Motor neuron (in vitro differentiated cells): ENCODE measurements at regions not wholly inside any gene's neighbourhood (a gene's known extent, or its start where the extent isn't known, plus 50 kb on each side); places are given as distances from the start of the nearest gene placed in this dataset.

Source experiments
- ATAC-seq, 8 experiments: fragments of 200-7000 bp; cut with Tn5 transposase; replicated peaks in 6 of 8; 2 replicates each; pipeline ENCODE4 v1.8.0; 2021; ENCODE audit warnings: mild to moderate bottlenecking in 8 of 8, moderate library complexity in 8 of 8
- H3K27ac ChIP-seq, 2 donors: fragments of 250-450 bp; sonication (Bioruptor Pico); 2 replicates each; pipeline ENCODE4 v1.9.0; 2021; ENCODE audit warnings: antibody characterized with exemption in 2 of 2, mild to moderate bottlenecking in 2 of 2, moderate library complexity in 1 of 2
- H3K4me1 ChIP-seq, 2 donors: fragments of 250-450 bp; sonication (Bioruptor Pico); replicated peaks in 1 of 2; 2 replicates each; pipeline ENCODE4 v1.6.1; 2021; ENCODE audit warnings: antibody characterized with exemption in 2 of 2, mild to moderate bottlenecking in 2 of 2, moderate library complexity in 1 of 2
- H3K4me3 ChIP-seq, 5 donors: fragments of 250-450 bp; sonication (Bioruptor Pico); 2 replicates each; pipeline ENCODE4 v1.9.0; 2021; ENCODE audit warnings: antibody characterized with exemption in 5 of 5, mild to moderate bottlenecking in 5 of 5, moderate library complexity in 4 of 5
- WGBS, 10 experiments: fragments of 450-650 bp; shearing (Covaris generic); methylation state at CpG; one replicate each; pipeline ENCODE4 v1.0.0; 2022; 5-methylcytosine and 5-hydroxymethylcytosine counted together
- in situ Hi-C, 9 experiments: fragments of 400-800 bp; cut with MboI; loops; one replicate each; pipeline ENCODE4 v1.15.0; 2021; ENCODE audit warnings: low sequenced_read_pairs in 9 of 9, low pct_unique_long_range_greater_than_20kb in 2 of 9; ENCODE audit not compliant: unreplicated experiment in 9 of 9

DNA sequence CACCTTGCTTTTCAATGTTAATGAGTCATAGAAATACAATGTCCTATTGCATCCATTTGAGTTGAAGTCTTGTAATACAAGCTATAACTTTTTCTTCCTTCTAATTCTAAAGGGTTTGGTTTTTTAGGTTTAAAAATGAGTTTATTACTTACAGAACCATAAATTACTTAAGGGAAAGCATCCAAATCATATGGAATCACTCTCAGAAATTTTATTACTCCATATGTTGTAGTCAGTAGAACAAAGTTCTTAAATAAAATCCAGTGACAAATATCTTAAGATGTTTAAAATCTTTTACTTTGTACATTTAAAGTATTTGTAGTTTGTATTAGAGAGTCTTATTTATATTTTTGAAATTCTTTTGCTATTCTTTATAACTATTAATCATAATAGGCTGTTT is 253.2 kb downstream of the IPO8 start:
- H3K4me3 ChIP-seq: no peak overlapping the region
- ATAC-seq: no peak
- no peak overlapping the region for H3K27ac ChIP-seq
- H3K4me1 ChIP-seq: peaks cover 0 to 4% of the 10 kb centered on the region in 2 donors
- in situ Hi-C loops: no loop called here

DNA sequence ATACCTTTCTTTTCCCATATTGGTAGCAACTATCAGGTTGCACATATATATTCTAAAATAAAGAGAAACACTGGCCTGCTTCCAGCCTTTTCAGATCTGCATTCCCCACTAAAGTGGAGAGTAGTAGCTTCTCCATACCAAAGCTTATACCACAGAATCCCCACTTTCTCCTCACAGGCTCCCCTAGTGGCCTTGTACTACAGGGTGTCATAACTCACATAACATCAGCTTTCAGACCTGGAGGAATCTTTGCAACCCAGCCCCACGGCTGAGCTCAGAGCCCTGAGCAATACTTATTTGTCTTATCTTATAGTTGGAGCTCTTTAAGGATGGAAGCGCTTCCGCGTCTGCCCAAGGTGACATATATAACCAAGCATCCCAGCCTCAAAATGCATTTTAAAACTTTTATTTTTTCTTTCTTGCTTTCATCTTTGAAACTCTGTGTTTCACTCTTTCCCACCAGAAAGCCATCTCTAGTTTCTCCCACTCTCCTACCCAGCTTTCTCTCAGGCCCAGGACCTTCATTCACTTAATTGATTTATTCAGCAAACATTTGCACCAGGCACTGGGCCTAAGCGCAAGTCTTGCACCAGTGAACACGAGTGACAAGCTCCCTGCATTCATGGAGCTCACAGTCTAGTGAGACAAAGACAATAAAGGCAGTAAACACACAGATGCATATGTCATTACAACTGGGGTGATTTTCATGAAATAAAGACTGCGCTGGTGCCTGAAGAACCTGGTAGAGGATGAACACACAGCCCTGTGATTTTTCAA is 254.7 kb downstream of the IPO8 start:
- in situ Hi-C loops: no loop called here
- WGBS, 10 experiments: 60 to 100% (median 84%) methylated on average over 2 to 7 of the region's 7 CpGs
- ATAC-seq: peak in 6 of 8 experiments; percentile 36 to 85 (median 63)

DNA sequence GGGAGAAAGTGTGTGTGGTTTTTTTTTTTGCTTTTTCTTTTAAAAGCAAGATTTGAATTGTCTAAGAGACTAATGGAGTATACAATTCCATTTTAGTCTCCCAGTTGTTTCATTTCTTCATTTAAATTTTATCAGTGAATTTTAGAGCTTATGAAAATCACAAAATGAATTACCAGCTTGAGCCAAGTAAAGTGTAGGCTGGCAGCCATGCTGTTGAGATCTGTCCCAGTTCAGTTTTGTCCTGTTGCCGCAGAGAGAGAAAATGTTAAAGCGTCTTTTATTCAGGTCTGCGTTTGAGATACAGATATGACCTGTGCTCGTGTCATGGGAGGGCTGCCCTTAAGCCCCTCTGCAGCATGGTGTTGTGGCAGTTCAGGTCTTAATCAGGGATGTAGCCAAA is 256.5 kb downstream of the IPO8 start:
- in situ Hi-C loops: no loop called here
- Histone ChIP-seq H3K4me1 (peaks cover 0 to 4% of the 10 kb centered on the region in 2 donors), H3K4me3 (no peak overlapping the region), H3K27ac (no peak overlapping the region)
- ATAC-seq: no peak
- 72 to 85% (median 83%) methylated on average over 4 of the region's 4 CpGs; no CpG with 5 or more reads in 6 of the 10 experiments for WGBS, 10 experiments

More for the DNA sequence above, 254.7 kb downstream of the IPO8 start:
- Histone ChIP-seq H3K4me3 (no peak overlapping the region), H3K4me1 (peaks cover 0 to 4% of the 10 kb centered on the region in 2 donors), H3K27ac (no peak overlapping the region)

DNA sequence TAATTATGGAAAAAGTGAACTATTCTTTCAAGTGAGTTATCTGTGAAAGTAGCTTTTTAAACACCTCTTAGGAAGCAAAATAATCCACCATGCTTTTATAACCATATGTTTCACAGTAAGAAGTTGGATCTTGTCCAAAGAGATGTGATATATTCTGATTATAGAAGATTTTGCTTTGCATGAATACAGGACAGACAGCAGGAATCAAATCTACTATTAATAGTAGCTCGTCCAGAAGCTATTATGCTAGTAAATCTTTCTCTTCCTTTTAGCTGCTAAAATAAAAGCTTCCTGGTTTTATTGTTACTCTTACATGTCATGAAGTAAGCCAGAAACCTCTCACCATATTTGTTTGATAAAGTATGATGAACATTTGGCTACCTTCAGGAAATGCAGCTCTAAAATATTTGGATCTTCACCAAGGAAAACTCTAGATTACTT is 257.0 kb downstream of the IPO8 start:
- in situ Hi-C loops: no loop called here
- Histone ChIP-seq H3K4me3 (no peak overlapping the region), H3K4me1 (peaks cover 0 to 4% of the 10 kb centered on the region in 2 donors), H3K27ac (no peak overlapping the region)
- 0 to 80% (median 73%) methylated on average over 1 of the region's 1 CpG; no CpG with 5 or more reads in 7 of the 10 experiments for WGBS, 10 experiments
- ATAC-seq: no peak

DNA sequence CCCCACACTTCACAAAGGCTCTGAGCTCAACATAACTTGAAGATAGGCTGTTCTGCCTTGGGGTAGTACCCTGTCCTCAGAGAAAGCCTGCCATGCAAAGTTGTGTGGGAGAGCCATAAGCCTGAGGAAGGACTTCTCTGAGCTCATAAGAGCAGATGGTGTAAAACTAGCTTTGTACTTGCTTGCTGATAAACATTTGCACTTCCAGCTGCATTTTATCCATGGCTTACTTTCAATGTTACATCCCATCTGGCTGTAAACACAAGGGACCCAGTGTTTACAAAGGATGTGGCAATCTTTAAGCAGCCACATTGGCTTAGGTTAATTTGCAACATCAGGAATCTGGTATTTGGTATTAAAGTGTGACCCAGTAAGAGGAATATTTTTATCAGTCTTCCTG is 258.1 kb downstream of the IPO8 start:
- peak in 1 of 8 experiments; percentile 63 for ATAC-seq
- in situ Hi-C loops: no loop called here
- Histone ChIP-seq H3K27ac (no peak overlapping the region), H3K4me3 (no peak overlapping the region), H3K4me1 (peaks cover 0 to 4% of the 10 kb centered on the region in 2 donors)

DNA sequence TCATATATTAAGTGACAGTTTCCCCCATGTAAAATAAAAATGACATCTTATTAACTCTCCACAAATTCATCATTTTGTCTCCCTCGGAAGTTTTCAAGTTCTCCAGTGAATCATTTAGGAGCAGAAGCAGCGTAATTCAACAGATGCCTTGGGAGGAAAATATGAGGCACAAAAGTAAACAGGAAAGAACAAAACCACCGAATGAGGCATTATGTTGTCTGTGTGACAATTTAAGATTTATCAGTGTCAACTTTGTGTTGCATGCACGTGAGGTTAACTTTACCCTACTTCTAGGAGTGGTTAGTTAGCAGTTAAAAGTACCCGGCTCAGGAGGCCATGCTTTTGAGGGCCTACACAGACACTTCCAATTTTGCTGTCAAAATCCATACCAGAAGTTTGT is 258.6 kb downstream of the IPO8 start:
- ATAC-seq: no peak
- in situ Hi-C loops: no loop called here

DNA sequence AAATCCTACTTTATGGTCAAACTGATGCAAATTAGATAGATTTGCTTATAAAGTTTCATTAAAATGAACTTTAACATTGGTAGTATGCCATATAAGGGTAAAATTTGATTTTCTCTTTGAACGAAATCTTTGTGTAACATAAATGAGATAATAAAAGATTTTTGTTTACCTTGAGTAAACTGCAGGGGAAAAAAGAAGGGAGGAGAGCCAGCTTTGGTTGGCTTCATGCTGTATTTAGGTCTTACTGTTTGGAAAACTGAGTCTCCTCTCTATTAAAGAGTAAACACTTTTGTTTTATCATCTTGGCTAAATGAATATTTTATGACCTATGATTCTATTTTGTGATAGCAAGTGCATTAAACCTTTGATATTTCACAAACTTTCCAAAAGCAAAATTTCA is 267.6 kb downstream of the IPO8 start:
- 0 to 75% (median 55%) methylated on average over 1 of the region's 1 CpG; no CpG with 5 or more reads in 1 of the 10 experiments for WGBS, 10 experiments
- in situ Hi-C loops: no loop called here
- Histone ChIP-seq H3K4me1 (no peaks in the 10 kb centered on the region), H3K4me3 (no peak overlapping the region), H3K27ac (no peak overlapping the region)
- ATAC-seq: no peak

More for the DNA sequence above, 258.6 kb downstream of the IPO8 start:
- H3K4me3 ChIP-seq: no peak overlapping the region
- WGBS, 10 experiments: 26 to 80% (median 65%) methylated on average over 2 to 5 of the region's 5 CpGs; no CpG with 5 or more reads in 1 of the 10 experiments
- peaks cover 0 to 4% of the 10 kb centered on the region in 2 donors for H3K4me1 ChIP-seq
- no peak overlapping the region for H3K27ac ChIP-seq

DNA sequence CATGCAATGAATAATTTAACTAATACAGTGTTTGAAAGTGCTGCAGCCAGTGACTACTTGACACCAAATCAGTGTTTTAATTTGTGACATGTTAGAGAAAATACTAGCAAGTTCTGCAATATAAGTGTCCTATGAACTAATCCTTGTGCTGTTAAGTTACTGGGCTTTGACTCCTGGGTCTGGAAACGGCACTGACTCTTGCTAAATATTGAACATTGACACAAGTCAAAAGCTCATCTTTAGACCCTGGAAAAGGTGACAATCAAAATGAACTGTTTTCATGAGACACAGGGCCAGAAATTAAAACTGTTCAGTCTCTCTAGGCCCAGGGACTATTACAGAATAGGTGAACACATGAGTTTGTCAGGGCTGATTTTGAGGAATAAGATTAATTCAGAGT is 268.1 kb downstream of the IPO8 start:
- Histone ChIP-seq H3K4me1 (no peaks in the 10 kb centered on the region), H3K27ac (no peak overlapping the region), H3K4me3 (no peak overlapping the region)
- in situ Hi-C loops: no loop called here
- 13 to 60% (median 45%) methylated on average over 1 of the region's 1 CpG; no CpG with 5 or more reads in 2 of the 10 experiments for WGBS, 10 experiments
- ATAC-seq: no peak

DNA sequence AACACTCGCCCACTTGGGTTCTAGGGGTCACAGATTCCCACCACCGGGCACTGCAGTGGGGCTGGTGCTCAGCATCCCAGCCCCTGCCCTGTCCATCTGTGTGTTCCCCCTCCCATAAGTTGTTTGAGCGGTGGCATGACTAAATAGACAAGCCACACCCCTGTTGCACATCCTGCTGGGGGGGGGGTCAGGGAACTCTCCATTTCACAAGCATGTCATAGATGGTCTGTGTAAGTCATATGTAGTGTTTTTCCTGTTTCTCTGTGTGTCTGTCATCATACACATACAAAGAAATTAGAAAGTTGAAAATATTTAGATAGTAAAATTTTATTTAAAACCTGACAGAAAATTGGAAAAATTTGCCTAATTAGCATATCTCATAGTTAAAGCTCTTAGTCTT is 270.2 kb downstream of the IPO8 start:
- no peak overlapping the region for H3K4me3 ChIP-seq
- no peak for ATAC-seq
- in situ Hi-C loops: no loop called here
- no peak overlapping the region for H3K27ac ChIP-seq
- 35 to 80% (median 61%) methylated on average over 1 to 3 of the region's 3 CpGs; no CpG with 5 or more reads in 6 of the 10 experiments for WGBS, 10 experiments
- no peaks in the 10 kb centered on the region for H3K4me1 ChIP-seq

DNA sequence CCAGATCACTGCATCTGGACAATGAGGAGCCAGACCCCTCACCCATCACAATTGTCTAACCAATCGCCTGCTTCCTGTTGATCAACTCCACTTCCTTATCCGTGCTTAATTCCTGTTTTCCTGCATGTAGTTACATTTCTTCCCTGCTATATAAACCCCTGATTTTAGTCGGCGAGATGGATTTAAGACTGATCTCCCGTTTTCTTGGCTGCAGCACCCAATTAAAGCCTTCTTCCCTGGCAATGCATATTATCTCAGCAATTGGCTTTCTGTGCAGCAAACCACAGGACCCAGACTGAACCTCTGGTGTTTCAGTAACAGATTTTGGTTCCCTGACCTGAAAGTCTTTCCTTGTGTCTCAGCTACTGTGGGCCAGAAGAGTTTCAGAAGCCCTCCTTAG is 272.3 kb downstream of the IPO8 start:
- WGBS, 10 experiments: 47 to 96% (median 77%) methylated on average over 1 to 5 of the region's 5 CpGs; no CpG with 5 or more reads in 1 of the 10 experiments
- ATAC-seq: no peak
- no peak overlapping the region for H3K27ac ChIP-seq
- in situ Hi-C loops: no loop called here
- H3K4me1 ChIP-seq: no peaks in the 10 kb centered on the region
- no peak overlapping the region for H3K4me3 ChIP-seq

DNA sequence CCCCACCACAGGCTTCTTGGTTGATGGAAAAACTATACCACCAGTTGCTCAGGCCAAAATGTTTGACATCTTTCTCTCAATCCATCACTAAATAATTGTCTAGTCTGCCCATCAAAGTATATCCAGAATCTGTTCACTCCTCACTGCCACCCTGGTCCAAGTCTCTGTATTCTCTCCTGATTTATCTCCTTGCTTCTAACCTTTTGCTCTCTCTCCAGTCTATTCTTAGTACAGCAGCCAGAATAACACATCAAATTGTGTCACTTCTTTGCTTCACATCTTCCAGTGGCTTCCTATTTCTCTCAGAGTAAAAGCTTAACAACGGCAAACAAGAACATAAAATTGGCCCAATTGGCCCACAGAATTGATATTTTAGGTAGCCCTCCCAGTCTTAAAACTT is 272.8 kb downstream of the IPO8 start:
- peak in 2 of 8 experiments; percentile 35 to 44 for ATAC-seq
- in situ Hi-C loops: no loop called here
- no peak overlapping the region for H3K4me3 ChIP-seq
- WGBS, 10 experiments: 17 to 100% (median 60%) methylated on average over 1 of the region's 1 CpG; no CpG with 5 or more reads in 3 of the 10 experiments
- H3K27ac ChIP-seq: no peak overlapping the region
- no peaks in the 10 kb centered on the region for H3K4me1 ChIP-seq

DNA sequence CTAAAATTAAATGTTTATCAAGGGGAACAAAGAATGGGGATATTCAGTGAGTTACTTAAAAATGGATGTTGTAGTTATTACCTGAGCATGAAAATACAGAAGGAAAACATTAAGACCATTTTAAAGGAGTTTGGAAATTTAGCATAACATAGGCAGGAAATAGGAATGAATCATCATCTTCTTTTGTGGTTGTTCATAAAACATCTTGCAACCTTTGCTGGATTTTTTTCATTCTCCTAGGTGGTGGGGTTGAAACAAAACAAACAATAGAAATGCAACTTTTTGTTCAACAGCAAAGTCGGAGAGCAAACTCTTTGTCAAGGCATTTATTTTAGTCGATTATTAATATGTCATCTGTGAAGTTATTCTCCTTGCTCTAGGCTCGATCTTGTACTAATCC is 275.1 kb downstream of the IPO8 start:
- 39 to 85% (median 71%) methylated on average over 1 to 3 of the region's 3 CpGs for WGBS, 10 experiments
- Histone ChIP-seq H3K27ac (no peak overlapping the region), H3K4me1 (no peaks in the 10 kb centered on the region), H3K4me3 (no peak overlapping the region)
- ATAC-seq: no peak
- in situ Hi-C loops: no loop called here

DNA sequence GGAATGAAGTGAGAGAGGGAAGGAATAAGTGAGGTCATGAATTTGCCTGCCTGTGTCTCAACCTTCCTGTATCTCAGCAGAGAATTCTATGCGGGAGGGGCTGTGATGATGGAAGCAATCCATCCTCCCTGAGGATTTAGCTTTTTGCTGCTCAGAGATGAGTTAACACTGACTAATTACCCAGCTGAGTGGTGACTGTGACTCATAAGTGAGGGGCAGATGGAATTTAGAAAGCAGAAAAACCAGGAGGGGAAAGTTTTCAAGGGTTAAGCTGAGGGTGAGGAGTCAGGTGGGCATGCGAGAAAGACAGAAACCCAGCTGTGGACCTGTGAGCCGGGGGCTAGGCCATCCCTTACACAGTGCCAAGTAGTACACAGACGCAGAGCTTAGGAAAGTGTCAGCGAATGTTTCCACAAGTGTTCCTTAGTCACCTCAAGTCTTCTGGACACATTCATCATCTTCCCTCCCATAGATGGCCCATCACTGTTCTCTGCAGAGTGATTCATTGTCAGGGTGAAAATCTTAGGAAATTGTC is 277.9 kb downstream of the IPO8 start:
- Histone ChIP-seq H3K4me1 (no peaks in the 10 kb centered on the region), H3K27ac (no peak overlapping the region), H3K4me3 (no peak overlapping the region)
- in situ Hi-C loops: no loop called here
- WGBS, 10 experiments: 0 to 100% (median 80%) methylated on average over 1 to 5 of the region's 5 CpGs; no CpG with 5 or more reads in 2 of the 10 experiments
- ATAC-seq: peak in 7 of 8 experiments; percentile 94 to 97 (median 95)

DNA sequence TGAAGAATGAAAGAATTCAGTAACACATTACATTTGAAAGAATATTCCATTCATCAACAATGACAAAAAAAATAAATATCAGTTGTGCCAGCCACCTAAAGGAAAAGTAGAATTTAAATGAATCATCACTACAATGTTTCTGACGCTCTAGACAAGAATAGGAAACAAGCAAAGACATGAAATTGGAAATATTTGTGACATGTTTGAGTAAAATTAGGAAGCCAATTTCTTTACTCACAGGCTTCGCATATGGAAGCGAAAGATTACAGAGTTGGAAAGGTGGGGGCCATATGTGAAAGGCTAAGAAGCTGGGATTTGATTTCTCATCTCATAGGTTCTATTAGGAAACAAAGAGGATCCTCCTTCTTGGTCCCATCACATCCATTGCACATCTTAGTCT is 279.0 kb downstream of the IPO8 start:
- Histone ChIP-seq H3K4me3 (no peak overlapping the region), H3K27ac (no peak overlapping the region), H3K4me1 (no peaks in the 10 kb centered on the region)
- ATAC-seq: no peak
- in situ Hi-C loops: no loop called here
- 63 to 100% (median 86%) methylated on average over 1 to 3 of the region's 3 CpGs; no CpG with 5 or more reads in 1 of the 10 experiments for WGBS, 10 experiments
